Fibroblast of mammary gland (primary cell): ENCODE measurements at regions not wholly inside any gene's neighbourhood (a gene's known extent, or its start where the extent isn't known, plus 50 kb on each side); places are given as distances from the start of the nearest gene placed in this dataset.

Experiments used
- DNase-seq: peaks from one replicate; pipeline ENCODE4 v3.0.0-alpha.2; 2010; ENCODE audit warnings: low read depth
- H3K4me3 ChIP-seq: 2 replicates; pipeline ENCODE4 v1.5.1; 2011; ENCODE audit warnings: low read depth, mild to moderate bottlenecking, low read length, moderate library complexity; ENCODE audit not compliant: control insufficient read depth
- CTCF ChIP-seq: conservative IDR thresholded peaks from 2 replicates; pipeline ENCODE4 v1.5.1; 2011; ENCODE audit warnings: low read depth, low read length, inconsistent platforms; ENCODE audit not compliant: control insufficient read depth, insufficient read depth

- no peak overlapping the region for H3K4me3 ChIP-seq
- TF ChIP-seq CTCF = peak; percentile 52
- peak; percentile 97 for DNase-seq
These were observed 649.1 kb downstream of the TNS3 start for GRCh38 chr7:46932676-46933424.

- DNase-seq = no peak
- TF ChIP-seq CTCF = no peak
- H3K4me3 ChIP-seq = no peak overlapping the region
These were observed 649.6 kb downstream of the TNS3 start for GRCh38 chr7:46932306-46932675.

GRCh38 chr7:46930366-46930765, 651.5 kb downstream of the TNS3 start:
- no peak for TF ChIP-seq CTCF
- H3K4me3 ChIP-seq = no peak overlapping the region
- peak; percentile 96 for DNase-seq

- no peak for TF ChIP-seq CTCF
- no peak overlapping the region for H3K4me3 ChIP-seq
- DNase-seq = no peak
These were observed 652.6 kb downstream of the TNS3 start for GRCh38 chr7:46929359-46929758.

- no peak for DNase-seq
- no peak overlapping the region for H3K4me3 ChIP-seq
- TF ChIP-seq CTCF = no peak
These were observed 653.2 kb downstream of the TNS3 start for GRCh38 chr7:46928719-46929118.

- DNase-seq = no peak
- no peak overlapping the region for H3K4me3 ChIP-seq
- TF ChIP-seq CTCF = no peak
These were observed 654.6 kb downstream of the TNS3 start for GRCh38 chr7:46927131-46927810.
